GM19468 (cell line): ENCODE measurements at regions not wholly inside any gene's neighbourhood (a gene's known extent, or its start where the extent isn't known, plus 50 kb on each side); places are given as distances from the start of the nearest gene placed in this dataset.
"Not testable (repeated sequence)": the region's sequence is repeated elsewhere in the genome, so short reads cannot be mapped to it uniquely, and the experiment has no call there.

Experiments
- ATAC-seq: cut with Tn5 transposase; IDR thresholded peaks from one replicate; pipeline ENCODE4 v1.9.1; 2021; ENCODE audit warnings: mild to moderate bottlenecking, moderate library complexity, moderate number of reproducible peaks; ENCODE audit not compliant: unreplicated experiment; ENCODE audit errors: extremely low read depth

DNA sequence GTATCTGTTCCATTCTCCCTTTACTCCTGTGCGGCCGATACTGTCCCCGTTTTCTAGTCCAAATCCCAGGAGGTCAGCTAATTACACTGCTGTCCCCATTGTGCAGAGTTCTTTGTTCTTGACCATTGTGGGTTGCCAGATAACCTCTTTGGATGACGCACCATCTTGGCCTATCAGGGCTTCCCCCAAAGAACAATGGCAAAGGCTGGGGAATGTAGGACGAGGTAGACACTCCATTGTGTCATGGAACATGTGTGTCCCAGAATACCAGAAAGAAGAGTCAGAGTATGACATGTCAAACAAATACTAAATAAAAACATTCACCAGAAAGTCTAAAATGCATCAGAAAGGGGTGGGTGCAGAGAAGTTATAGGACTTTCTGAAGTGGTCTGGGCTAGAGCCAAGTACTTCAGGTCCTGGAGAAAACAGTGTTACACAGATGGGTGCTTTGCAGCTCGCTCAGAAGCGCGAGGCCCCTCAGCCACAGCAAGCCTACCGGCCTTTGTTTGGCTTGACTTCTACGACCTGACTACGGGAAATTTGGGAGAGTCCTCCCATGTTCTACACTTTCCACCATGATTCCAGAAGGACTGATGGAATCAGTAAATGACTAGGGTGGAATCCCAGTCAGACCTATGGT lies 83.2 kb upstream of the SSBP2 start:
- no peak for ATAC-seq

DNA sequence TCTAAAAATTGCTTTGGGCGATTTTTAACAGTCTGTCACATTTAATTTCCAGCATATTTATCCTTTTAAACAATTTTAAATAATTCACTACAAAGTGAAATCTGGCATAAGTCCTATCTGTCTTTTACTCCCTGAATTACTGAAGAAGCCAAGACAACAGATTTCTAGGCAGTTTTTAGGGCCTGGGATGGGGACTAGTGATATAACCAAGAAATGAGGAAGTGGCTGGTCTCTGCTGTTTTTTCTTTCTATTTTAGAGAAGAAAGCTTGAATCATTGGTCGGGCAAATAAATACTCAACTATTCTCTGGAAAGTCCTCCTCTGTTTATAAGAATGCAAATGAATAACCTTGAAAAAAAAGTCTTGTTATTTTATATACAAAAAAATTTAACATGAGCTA lies 79.7 kb upstream of the SSBP2 start:
- ATAC-seq = no peak

DNA sequence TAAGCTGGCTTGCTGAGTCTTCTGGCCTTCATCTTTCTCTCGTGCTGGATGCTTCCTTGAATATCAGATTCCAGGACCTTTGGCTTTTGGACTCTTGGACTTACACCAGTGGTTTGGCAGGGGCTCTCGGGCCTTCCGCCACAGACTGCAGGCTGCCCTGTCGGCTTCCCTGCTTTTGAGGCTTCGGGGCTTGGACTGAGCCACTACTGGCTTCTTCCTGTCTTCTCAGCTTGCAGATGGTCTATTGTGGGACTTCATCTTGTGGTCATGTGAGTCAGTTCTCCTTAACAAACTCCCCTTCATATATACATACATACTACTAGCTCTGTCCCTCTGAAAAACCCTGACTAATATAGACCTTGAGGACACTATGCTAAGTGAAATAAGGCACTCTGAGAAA lies 78.3 kb upstream of the SSBP2 start:
- no peak for ATAC-seq

DNA sequence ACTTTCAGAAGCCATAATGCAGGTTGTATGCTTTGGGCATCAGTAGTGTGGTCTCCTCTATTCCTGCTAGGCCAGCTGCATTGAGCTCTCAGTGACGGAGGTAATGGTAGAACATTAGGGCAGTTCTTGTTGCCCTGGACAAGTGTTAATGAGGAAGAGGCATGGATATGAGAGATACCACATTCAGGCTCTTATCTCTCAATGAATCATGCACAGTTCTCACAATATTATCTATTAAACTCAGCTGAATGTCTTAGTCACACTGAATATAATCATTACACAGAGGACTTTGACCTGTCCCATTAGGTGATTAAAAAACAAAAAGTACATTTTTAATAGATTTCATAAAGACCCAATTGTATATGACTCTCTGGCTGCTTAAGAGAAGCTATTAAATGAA lies 76.6 kb upstream of the SSBP2 start:
- no peak for ATAC-seq

DNA sequence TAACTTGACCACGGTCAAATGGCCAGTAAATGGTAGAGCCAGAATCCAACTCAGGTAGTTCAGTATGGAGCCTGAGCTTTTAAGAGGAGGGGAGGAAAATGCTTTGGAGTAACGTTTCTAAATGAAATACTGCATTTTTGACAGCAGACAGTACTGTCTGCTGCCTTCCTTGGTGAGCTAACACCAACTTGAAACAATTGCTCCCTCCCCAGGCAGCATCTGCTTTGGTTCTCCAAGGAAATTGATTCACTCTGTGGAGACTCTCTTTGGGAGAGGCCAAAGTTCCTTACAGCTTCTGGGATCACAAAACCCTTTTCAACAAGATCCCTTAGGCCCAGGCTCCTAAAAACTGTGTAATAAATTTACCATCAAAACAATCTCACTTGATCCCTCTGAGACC lies 75.2 kb upstream of the SSBP2 start:
- ATAC-seq = no peak

DNA sequence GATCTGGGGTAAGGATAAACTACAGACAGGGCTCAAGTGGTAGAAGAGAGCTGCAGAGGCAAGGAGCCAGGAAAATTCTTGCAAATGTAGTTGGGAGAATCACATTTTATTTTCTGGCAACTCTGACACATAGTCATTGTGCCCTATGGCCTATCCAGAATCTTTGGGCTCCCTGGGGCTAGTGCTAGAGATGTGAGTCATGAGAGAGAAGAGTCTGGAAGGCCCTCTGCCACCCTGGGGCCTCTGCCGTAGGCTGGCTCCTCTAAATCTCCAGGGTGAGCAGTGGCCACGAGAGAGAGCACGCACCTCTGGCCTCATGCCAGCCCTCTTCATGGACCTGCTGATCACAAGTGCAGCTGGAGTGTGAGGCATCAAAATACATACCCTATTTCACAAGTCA lies 74.3 kb upstream of the SSBP2 start:
- ATAC-seq = no peak

DNA sequence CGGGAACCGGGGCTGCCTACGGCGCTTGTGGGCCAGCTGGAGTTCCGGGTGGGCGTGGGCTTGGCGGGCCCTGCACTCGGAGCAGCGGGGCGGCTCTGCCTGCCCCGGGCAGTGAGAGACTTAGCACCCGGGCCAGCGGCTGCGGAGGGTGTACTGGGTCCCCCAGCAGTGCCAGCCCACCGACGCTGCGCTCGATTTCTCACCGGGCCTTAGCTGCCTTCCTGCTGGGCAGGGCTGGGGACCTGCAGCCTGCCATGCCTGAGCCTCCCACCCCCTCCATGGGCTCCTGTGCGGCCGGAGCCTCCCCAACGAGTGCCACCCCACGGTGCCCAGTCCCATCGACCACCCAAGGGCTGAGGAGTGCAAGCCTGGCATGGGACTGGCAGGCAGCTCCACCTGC lies 72.8 kb upstream of the SSBP2 start:
- not testable (repeated sequence) for ATAC-seq

DNA sequence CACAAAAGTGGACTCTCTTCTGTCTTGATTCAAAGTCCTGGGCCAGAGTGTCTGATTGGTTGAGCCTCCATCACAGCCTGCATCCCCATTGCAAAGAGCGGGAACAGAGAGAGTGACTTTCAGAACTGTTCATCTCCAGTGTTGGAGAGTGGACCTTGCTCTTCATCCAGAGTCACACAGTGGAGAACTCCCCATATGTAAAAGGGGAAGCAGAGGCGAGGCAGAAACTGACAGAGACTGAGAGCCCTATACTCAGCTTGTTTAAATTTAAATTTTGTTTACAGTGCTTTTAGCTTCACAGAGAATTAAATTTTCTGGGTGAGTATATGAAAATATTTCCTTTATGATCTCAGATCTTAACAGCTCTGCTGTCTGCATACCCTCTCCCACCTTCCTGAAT lies 70.0 kb upstream of the SSBP2 start:
- no peak for ATAC-seq

DNA sequence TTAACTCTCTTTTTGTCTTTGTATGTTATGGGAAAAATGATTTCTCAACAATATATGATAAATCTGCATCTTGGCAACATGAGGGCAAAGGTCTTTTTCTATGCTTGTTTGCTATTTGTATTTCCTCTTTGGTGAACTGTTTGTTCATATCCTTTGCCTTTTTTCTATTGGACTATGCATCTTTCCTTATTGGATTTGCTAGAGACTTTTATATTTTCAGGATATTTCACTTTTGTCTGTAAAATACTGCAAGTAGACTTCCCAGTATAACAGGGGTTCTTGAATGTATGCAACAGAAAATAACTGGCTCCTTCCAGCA lies 69.4 kb upstream of the SSBP2 start:
- ATAC-seq = no peak

DNA sequence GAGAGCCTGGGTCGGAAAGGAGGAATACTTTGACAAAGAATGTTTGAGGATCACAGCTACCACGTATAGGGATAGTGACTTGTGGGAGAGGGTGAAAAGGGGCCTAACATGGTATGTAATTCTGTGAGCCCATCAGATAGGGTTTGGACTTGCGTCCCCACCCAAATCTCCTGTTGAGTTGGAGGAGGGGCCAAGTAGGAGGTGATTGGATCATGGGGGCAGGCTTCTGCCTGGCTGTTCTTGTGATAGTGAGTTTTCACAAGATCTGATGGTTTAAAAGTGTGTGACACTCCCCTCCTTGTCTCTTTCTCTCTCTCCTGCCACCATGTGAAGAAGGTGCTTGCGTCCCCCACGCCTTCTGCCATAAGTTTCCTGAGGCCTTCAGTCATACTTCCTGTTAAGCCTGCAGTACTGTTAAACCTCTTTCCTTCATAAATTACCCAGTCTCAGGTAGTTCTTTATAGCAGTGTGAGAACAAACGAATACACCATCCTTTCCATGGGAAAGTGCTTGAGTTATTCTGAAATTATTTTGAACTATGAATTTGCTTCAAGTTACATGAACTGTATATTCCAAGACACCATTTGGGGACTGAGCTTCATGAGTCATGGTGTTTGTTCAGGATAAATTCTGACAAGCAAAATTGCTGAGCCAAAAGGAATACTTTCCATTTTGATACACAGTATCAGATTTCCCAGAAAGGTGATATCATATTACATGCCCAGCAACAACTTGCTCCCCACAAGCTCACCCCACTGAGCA lies 68.8 kb upstream of the SSBP2 start:
- ATAC-seq = no peak

DNA sequence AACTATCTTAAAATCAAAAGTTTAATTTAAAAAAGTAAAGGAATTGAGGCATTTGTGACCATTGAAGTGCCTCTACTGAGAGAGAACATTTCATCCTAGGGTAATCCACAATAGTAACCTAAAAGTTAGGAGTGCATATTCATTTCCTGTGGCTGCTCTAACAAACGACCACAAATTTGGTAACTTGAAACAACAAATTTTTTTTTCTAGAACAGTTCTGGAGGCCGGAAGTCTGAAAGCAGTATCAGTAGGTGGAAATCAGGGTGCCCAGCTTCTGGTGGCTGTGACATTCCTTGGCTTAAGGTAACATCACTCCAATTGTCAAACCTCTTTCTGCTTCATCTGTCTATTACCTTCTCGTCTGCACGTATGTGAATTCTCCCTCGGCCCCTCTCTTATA lies 67.1 kb upstream of the SSBP2 start:
- no peak for ATAC-seq

DNA sequence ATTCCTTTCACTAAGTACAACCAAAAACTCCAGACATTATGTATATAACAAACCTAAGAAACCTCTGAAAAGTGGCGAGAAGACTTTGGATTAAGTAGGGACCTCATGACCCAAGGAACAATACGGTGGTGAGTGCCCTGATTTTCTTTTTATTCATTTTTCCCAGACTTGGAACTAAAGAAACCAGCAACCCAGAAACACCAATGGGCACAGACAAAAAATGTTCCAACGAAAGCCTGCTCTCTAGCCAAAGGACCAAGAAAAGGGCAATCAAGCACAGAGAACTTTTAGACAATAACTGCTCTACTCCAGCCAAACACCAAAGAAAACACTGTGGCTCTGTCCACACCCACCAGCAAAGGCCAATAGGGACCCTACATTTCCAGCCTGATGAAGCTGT lies 66.2 kb upstream of the SSBP2 start:
- ATAC-seq = no peak

DNA sequence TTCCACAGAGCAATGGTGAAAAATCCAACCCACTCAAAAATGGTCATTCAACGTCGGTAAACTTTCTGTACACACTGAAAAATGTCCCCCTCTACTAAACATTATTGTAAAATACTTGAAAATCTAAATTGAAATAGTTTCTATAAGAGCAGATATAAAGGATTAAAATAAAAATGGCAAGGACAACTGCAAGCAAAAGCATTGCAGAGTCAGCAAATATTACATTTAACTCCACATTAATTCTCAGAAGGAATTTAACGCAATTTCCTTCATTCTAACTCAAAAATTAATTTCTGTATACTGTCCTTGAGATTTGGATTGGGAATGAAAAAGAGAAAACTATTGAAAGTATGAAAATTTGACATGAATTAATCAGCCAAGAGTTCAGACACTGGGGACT lies 64.4 kb upstream of the SSBP2 start:
- ATAC-seq = no peak

DNA sequence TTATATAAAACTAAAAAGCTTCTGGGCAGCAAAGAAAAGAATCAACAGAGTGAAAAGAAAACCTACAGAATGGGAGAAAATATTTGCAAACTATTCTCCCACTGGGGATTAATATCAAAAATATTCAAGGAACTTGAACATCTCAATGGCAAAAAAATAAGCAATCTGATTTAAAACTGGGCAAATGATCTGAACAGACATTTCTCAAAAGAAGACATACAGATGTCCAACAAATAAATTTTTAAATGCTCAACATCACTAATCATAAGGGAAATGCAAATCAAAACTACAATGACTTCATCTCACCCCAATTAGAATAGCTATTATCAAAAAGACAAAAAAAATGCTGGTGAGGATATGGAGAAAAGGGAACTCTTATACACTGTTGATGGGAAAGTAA lies 57.2 kb upstream of the SSBP2 start:
- ATAC-seq = no peak

DNA sequence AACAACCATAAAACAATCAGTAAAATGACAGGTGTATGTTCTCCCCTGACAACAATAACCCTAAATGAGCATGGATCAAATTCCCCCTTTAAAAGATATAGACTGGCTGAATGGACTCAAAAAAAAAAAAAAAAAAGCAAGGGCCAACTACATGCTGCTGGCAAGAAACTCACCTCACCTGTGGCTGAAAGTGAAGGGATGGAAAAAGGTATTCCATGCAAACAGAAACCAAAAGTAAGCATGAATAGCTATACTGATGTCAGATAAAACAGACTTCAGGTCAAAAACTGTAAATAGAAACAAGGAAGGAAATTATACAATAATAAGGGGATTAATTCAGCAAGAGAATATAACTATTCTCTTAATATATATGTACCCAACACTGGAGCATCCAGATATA lies 54.2 kb upstream of the SSBP2 start:
- ATAC-seq = no peak

DNA sequence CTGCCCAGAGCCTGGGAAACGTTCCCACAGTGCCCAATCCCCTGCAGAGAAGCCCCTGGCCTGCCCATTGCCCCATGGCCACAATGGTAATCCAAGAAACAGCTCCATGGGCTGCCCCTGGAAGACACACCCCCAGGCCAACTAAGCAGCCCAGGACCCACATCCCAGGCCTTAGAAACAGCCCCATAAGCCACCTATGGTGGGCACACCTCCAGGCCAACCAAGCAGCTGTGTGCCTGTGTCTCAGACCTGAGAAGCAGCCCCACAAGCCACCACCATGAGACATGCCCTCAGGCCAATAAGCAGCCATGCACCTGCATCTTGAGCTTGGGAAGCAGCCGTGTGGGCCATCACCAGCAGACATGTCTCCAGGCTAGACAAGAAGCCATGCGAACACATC lies 52.9 kb upstream of the SSBP2 start:
- no peak for ATAC-seq

DNA sequence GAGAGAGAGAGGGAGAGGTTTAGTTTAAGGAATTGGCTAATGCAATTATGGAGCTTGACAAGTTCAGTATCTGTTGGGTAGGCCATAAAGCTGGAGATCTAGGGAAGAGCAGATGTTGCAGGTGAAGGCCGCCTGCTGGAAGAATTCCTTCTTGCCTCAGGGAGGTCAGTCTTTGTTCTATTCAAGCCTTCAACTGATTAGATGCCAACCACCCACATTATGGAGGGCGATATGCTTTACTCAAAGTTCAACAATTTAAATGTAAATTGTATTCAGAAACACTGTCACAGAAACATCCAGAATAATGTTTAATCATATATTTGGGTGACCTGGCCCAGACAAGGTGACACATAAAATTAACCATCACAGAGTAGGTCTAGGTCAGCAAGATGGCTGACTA lies 51.7 kb upstream of the SSBP2 start:
- no peak for ATAC-seq

DNA sequence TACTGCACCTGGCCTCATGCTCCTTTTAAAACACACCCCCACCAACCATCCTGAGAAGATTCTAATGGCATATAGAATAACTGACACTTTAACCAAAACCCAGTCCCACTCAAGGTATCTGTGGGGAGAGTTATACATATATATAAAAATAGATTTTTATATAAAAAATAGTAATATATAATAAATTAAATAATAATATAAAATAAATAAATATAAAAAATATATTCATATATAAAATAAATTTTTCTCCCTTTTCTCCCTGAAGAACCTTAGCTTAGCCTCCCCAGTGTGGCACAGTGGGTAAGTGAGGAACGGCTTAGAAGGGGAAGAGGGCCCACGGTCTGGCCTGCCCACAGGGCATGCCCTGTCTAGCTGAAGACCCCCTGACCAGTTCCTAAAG lies 51.1 kb upstream of the SSBP2 start:
- ATAC-seq = no peak

DNA sequence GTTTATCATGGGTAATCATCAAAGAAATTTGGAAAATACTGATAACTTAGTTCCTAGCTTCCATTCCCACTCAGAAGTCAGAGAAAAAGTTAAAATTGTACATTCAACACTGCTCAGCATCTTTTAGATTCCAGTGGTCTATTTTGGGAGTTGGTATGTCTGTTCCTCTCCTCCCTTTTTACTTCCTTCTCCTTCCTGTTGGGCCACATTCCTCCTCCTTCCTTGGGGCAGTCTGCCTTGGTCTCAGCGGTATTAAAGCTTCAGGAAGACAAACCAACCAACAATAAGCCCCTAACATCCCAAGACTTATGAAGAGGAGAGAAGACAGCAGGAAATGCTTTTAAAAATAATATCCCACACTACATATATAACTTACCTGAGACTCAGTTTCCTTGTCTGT lies 49.9 kb upstream of the SSBP2 start:
- ATAC-seq = no peak
